Glutamatergic neuron (in vitro differentiated cells): ENCODE measurements at regions not wholly inside any gene's neighbourhood (a gene's known extent, or its start where the extent isn't known, plus 50 kb on each side); places are given as distances from the start of the nearest gene placed in this dataset.

ENCODE experiments used
- DNase-seq: peaks from one replicate; pipeline ENCODE4 v3.0.0; 2022
- H3K27ac Mint-ChIP-seq: one replicate; pipeline ENCODE4 v1.8.0; 2020; ENCODE audit warnings: mild to moderate bottlenecking, mixed read lengths, inconsistent platforms; ENCODE audit not compliant: unreplicated experiment
- H3K27me3 Mint-ChIP-seq: one replicate; pipeline ENCODE4 v1.8.0; 2020; ENCODE audit warnings: mild to moderate bottlenecking, moderate library complexity, mixed read lengths, inconsistent platforms; ENCODE audit not compliant: unreplicated experiment
- H3K36me3 Mint-ChIP-seq: one replicate; pipeline ENCODE4 v1.8.0; 2020; ENCODE audit warnings: mild to moderate bottlenecking, mixed read lengths, inconsistent platforms; ENCODE audit not compliant: unreplicated experiment
- H3K4me1 Mint-ChIP-seq: one replicate; pipeline ENCODE4 v1.8.0; 2020; ENCODE audit warnings: mild to moderate bottlenecking, low read depth, mixed read lengths, inconsistent platforms; ENCODE audit not compliant: unreplicated experiment
- H3K4me3 Mint-ChIP-seq: one replicate; pipeline ENCODE4 v1.8.0; 2020; ENCODE audit warnings: mild to moderate bottlenecking, mixed read lengths, inconsistent platforms; ENCODE audit not compliant: unreplicated experiment
- H3K9me3 Mint-ChIP-seq: one replicate; pipeline ENCODE4 v1.8.0; 2020; ENCODE audit warnings: mild to moderate bottlenecking, moderate library complexity, mixed read lengths, inconsistent platforms; ENCODE audit not compliant: unreplicated experiment
- CTCF ChIP-seq: fragments of 200-600 bp; sonication (generic); IDR thresholded peaks from one replicate; pipeline ENCODE4 v1.5.0; 2021; ENCODE audit not compliant: partially characterized antibody, unreplicated experiment

GRCh38 chr9:109886617-109887016 is 106.6 kb downstream of the PALM2AKAP2 start:
- peaks cover 2% of the 10 kb centered on the region for H3K27me3 Mint-ChIP-seq
- DNase-seq, result no peak
- no peak overlapping the region for H3K27ac Mint-ChIP-seq
- H3K9me3 Mint-ChIP-seq, result peaks cover 2% of the 10 kb centered on the region
- no peaks in the 10 kb centered on the region for H3K36me3 Mint-ChIP-seq
- H3K4me1 Mint-ChIP-seq, result no peaks in the 10 kb centered on the region
- no peak overlapping the region for H3K4me3 Mint-ChIP-seq
- TF ChIP-seq CTCF, result no peak

- H3K27me3 Mint-ChIP-seq, result peaks cover 2% of the 10 kb centered on the region
- no peak for DNase-seq
- H3K27ac Mint-ChIP-seq, result no peak overlapping the region
- TF ChIP-seq CTCF, result no peak
- no peaks in the 10 kb centered on the region for H3K4me1 Mint-ChIP-seq
- no peaks in the 10 kb centered on the region for H3K36me3 Mint-ChIP-seq
- no peak overlapping the region for H3K4me3 Mint-ChIP-seq
- peaks cover 2% of the 10 kb centered on the region for H3K9me3 Mint-ChIP-seq
Observed at GRCh38 chr9:109887079-109887478, 107.1 kb downstream of the PALM2AKAP2 start.

GRCh38 chr9:109888695-109889094 is 108.7 kb downstream of the PALM2AKAP2 start:
- Mint-ChIP-seq H3K9me3 (peaks cover 2% of the 10 kb centered on the region), H3K36me3 (no peaks in the 10 kb centered on the region), H3K4me3 (no peak overlapping the region), H3K27me3 (no peaks in the 10 kb centered on the region), H3K27ac (no peak overlapping the region), H3K4me1 (no peaks in the 10 kb centered on the region)
- no peak for DNase-seq
- TF ChIP-seq CTCF, result no peak

GRCh38 chr9:109889456-109889855 is 109.5 kb downstream of the PALM2AKAP2 start:
- H3K4me3 Mint-ChIP-seq, result no peak overlapping the region
- DNase-seq, result no peak
- no peak overlapping the region for H3K27ac Mint-ChIP-seq
- no peaks in the 10 kb centered on the region for H3K36me3 Mint-ChIP-seq
- no peak for TF ChIP-seq CTCF
- H3K27me3 Mint-ChIP-seq, result no peaks in the 10 kb centered on the region
- H3K4me1 Mint-ChIP-seq, result no peaks in the 10 kb centered on the region
- peaks cover 2% of the 10 kb centered on the region for H3K9me3 Mint-ChIP-seq

- no peak for DNase-seq
- H3K4me1 Mint-ChIP-seq, result no peaks in the 10 kb centered on the region
- H3K4me3 Mint-ChIP-seq, result no peak overlapping the region
- H3K27ac Mint-ChIP-seq, result no peak overlapping the region
- H3K27me3 Mint-ChIP-seq, result no peaks in the 10 kb centered on the region
- no peak for TF ChIP-seq CTCF
- no peaks in the 10 kb centered on the region for H3K36me3 Mint-ChIP-seq
- H3K9me3 Mint-ChIP-seq, result peaks cover under 1% of the 10 kb centered on the region
Observed at GRCh38 chr9:109893241-109893640, 113.2 kb downstream of the PALM2AKAP2 start.
